Activated CD8-positive, alpha-beta T cell treated with anti-CD3 and anti-CD28 coated beads, Interleukin-2, amount 10 ng/mL, durations not matched to agents 7 days and 5 days (primary cell): ENCODE measurements at regions not wholly inside any gene's neighbourhood (a gene's known extent, or its start where the extent isn't known, plus 50 kb on each side); places are given as distances from the start of the nearest gene placed in this dataset.
A peak's percentile ranks its signal among the peaks of the same experiment; 100 is the strongest.

Source experiments
- ATAC-seq: fragments of 150-1000 bp; cut with Tn5 transposase; one replicate; pipeline ENCODE4 v1.10.0; 2021; ENCODE audit warnings: moderate library complexity
- CTCF ChIA-PET: fragments of 350-600 bp; sonication (Branson Sonifier 250); formaldehyde crosslinking; loops from one replicate; lab custom pipeline; 2021; ENCODE audit warnings: antibody characterized with exemption; lab: Charles Lee
- POLR2A ChIA-PET: fragments of 350-600 bp; sonication (Branson Sonifier 250); formaldehyde crosslinking; loops from one replicate; lab custom pipeline; 2021; ENCODE audit warnings: antibody characterized with exemption; lab: Charles Lee
- DNase-seq: peaks from one replicate; pipeline ENCODE4 v3.0.0-alpha.2; 2020
- H3K27ac Mint-ChIP-seq: one replicate; pipeline ENCODE4 v1.8.0; 2021; ENCODE audit warnings: mild to moderate bottlenecking, mixed read lengths
- H3K27me3 Mint-ChIP-seq: one replicate; pipeline ENCODE4 v1.8.0; 2021; ENCODE audit warnings: low read depth, mixed read lengths
- H3K36me3 Mint-ChIP-seq: one replicate; pipeline ENCODE4 v1.8.0; 2021; ENCODE audit warnings: low read depth, mixed read lengths
- H3K4me1 Mint-ChIP-seq: one replicate; pipeline ENCODE4 v1.8.0; 2021; ENCODE audit warnings: low read depth, mixed read lengths
- H3K4me3 Mint-ChIP-seq: one replicate; pipeline ENCODE4 v1.8.0; 2021; ENCODE audit warnings: mild to moderate bottlenecking, mixed read lengths
- H3K9me3 Mint-ChIP-seq: one replicate; pipeline ENCODE4 v1.8.0; 2022; ENCODE audit warnings: mixed read lengths; ENCODE audit not compliant: insufficient read depth

GRCh38 chr18:27609221-27609620, 424.1 kb upstream of the CHST9 start:
- H3K27me3 Mint-ChIP-seq, result no peaks in the 10 kb centered on the region
- no peak for DNase-seq
- no peaks in the 10 kb centered on the region for H3K36me3 Mint-ChIP-seq
- POLR2A ChIA-PET, result no interaction called here
- ATAC-seq, result no peak
- CTCF ChIA-PET, result interaction anchor here (0.8 to 1.2 kb wide), 2 partner anchors 16 to 17 kb away, joined by 3 to 4 read pairs; no protein-coding TSS in a partner anchor
- no peaks in the 10 kb centered on the region for H3K4me1 Mint-ChIP-seq
- no peak overlapping the region for H3K4me3 Mint-ChIP-seq
- no peaks in the 10 kb centered on the region for H3K9me3 Mint-ChIP-seq
- no peak overlapping the region for H3K27ac Mint-ChIP-seq

- Mint-ChIP-seq H3K9me3 (no peaks in the 10 kb centered on the region), H3K27me3 (no peaks in the 10 kb centered on the region), H3K4me3 (no peak overlapping the region), H3K36me3 (no peaks in the 10 kb centered on the region), H3K27ac (no peak overlapping the region), H3K4me1 (no peaks in the 10 kb centered on the region)
- ChIA-PET CTCF (interaction anchor here (0.8 to 1.2 kb wide), 2 partner anchors 16 to 17 kb away, joined by 3 to 4 read pairs; no protein-coding TSS in a partner anchor), POLR2A (no interaction called here)
- ATAC-seq, result no peak
- DNase-seq, result no peak
Measured at GRCh38 chr18:27608742-27609141, 423.6 kb upstream of the CHST9 start.

- Mint-ChIP-seq H3K4me3 (no peak overlapping the region), H3K4me1 (no peaks in the 10 kb centered on the region), H3K27me3 (no peaks in the 10 kb centered on the region), H3K27ac (no peak overlapping the region), H3K9me3 (no peaks in the 10 kb centered on the region), H3K36me3 (no peaks in the 10 kb centered on the region)
- ATAC-seq, result no peak
- no peak for DNase-seq
- CTCF ChIA-PET, result no interaction called here
- POLR2A ChIA-PET, result no interaction called here
Measured at GRCh38 chr18:27608174-27608573, 423.1 kb upstream of the CHST9 start.

- no peaks in the 10 kb centered on the region for H3K4me1 Mint-ChIP-seq
- no peak overlapping the region for H3K4me3 Mint-ChIP-seq
- DNase-seq (no peak), ATAC-seq (no peak)
- ChIA-PET POLR2A (no interaction called here), CTCF (no interaction called here)
- no peak overlapping the region for H3K27ac Mint-ChIP-seq
- no peaks in the 10 kb centered on the region for H3K36me3 Mint-ChIP-seq
- H3K27me3 Mint-ChIP-seq, result no peaks in the 10 kb centered on the region
- H3K9me3 Mint-ChIP-seq, result no peaks in the 10 kb centered on the region
Measured at GRCh38 chr18:27606741-27607140, 421.6 kb upstream of the CHST9 start.

- no peaks in the 10 kb centered on the region for H3K36me3 Mint-ChIP-seq
Measured at GRCh38 chr18:27605107-27605834, 420.2 kb upstream of the CHST9 start.

GRCh38 chr18:27604583-27604982, 419.5 kb upstream of the CHST9 start:
- Mint-ChIP-seq H3K4me3 (no peak overlapping the region), H3K9me3 (no peaks in the 10 kb centered on the region), H3K4me1 (no peaks in the 10 kb centered on the region), H3K36me3 (no peaks in the 10 kb centered on the region), H3K27me3 (no peaks in the 10 kb centered on the region), H3K27ac (no peak overlapping the region)
- no peak for DNase-seq
- ATAC-seq, result no peak
- ChIA-PET CTCF (interaction anchor here (0.7 to 1.6 kb wide), 3 partner anchors 10 to 12 kb away, joined by 5 to 6 read pairs (median 6); no protein-coding TSS in a partner anchor), POLR2A (no interaction called here)

More at GRCh38 chr18:27605107-27605834, 420.2 kb upstream of the CHST9 start:
- CTCF ChIA-PET, result interaction anchor here (0.7 to 1.6 kb wide), 3 partner anchors 9 to 13 kb away, joined by 5 to 6 read pairs (median 6); no protein-coding TSS in a partner anchor
- POLR2A ChIA-PET, result no interaction called here
- Mint-ChIP-seq H3K9me3 (no peaks in the 10 kb centered on the region), H3K27me3 (no peaks in the 10 kb centered on the region), H3K4me3 (no peak overlapping the region), H3K4me1 (no peaks in the 10 kb centered on the region), H3K27ac (no peak overlapping the region)
- DNase-seq (peak; percentile 36), ATAC-seq (no peak)

- Mint-ChIP-seq H3K4me3 (no peak overlapping the region), H3K9me3 (no peaks in the 10 kb centered on the region), H3K36me3 (no peaks in the 10 kb centered on the region), H3K4me1 (no peaks in the 10 kb centered on the region), H3K27me3 (no peaks in the 10 kb centered on the region), H3K27ac (no peak overlapping the region)
- DNase-seq (no peak), ATAC-seq (no peak)
- CTCF ChIA-PET, result no interaction called here
- POLR2A ChIA-PET, result no interaction called here
Measured at GRCh38 chr18:27602092-27602491, 417.0 kb upstream of the CHST9 start.

GRCh38 chr18:27600245-27600644, 415.1 kb upstream of the CHST9 start:
- ChIA-PET POLR2A (no interaction called here), CTCF (interaction anchor here (0.6 to 2.1 kb wide), 2 partner anchors 378 to 978 kb away, joined by 3 to 8 read pairs; no protein-coding TSS in a partner anchor)
- ATAC-seq (no peak), DNase-seq (no peak)
- no peaks in the 10 kb centered on the region for H3K9me3 Mint-ChIP-seq
- no peaks in the 10 kb centered on the region for H3K4me1 Mint-ChIP-seq
- no peaks in the 10 kb centered on the region for H3K36me3 Mint-ChIP-seq
- no peaks in the 10 kb centered on the region for H3K27me3 Mint-ChIP-seq
- no peak overlapping the region for H3K4me3 Mint-ChIP-seq
- no peak overlapping the region for H3K27ac Mint-ChIP-seq

- Mint-ChIP-seq H3K9me3 (no peaks in the 10 kb centered on the region), H3K27me3 (no peaks in the 10 kb centered on the region), H3K4me1 (no peaks in the 10 kb centered on the region), H3K36me3 (no peaks in the 10 kb centered on the region), H3K4me3 (no peak overlapping the region), H3K27ac (no peak overlapping the region)
- POLR2A ChIA-PET, result no interaction called here
- CTCF ChIA-PET, result interaction anchor here (0.6 to 2.1 kb wide), 4 partner anchors 13 to 978 kb away, joined by 3 to 8 read pairs (median 4); no protein-coding TSS in a partner anchor
- ATAC-seq (peak; percentile 42), DNase-seq (peak; percentile 43)
Measured at GRCh38 chr18:27599202-27599829, 414.2 kb upstream of the CHST9 start.

GRCh38 chr18:27595113-27595838, 410.2 kb upstream of the CHST9 start:
- Mint-ChIP-seq H3K9me3 (no peaks in the 10 kb centered on the region), H3K27me3 (no peaks in the 10 kb centered on the region), H3K4me1 (no peaks in the 10 kb centered on the region), H3K27ac (no peak overlapping the region), H3K4me3 (no peak overlapping the region), H3K36me3 (no peaks in the 10 kb centered on the region)
- ATAC-seq, result no peak
- no peak for DNase-seq
- ChIA-PET CTCF (interaction anchor here (2.1 kb wide), 1 partner anchor 10 kb away, joined by 6 read pairs; no protein-coding TSS in a partner anchor), POLR2A (no interaction called here)

- H3K27me3 Mint-ChIP-seq, result no peaks in the 10 kb centered on the region
- H3K36me3 Mint-ChIP-seq, result no peaks in the 10 kb centered on the region
- ChIA-PET CTCF (interaction anchor here (0.8 kb wide), 1 partner anchor 14 kb away, joined by 4 read pairs; no protein-coding TSS in a partner anchor), POLR2A (no interaction called here)
- peaks cover 10% of the 10 kb centered on the region for H3K9me3 Mint-ChIP-seq
- no peak overlapping the region for H3K4me3 Mint-ChIP-seq
- ATAC-seq, result no peak
- H3K27ac Mint-ChIP-seq, result no peak overlapping the region
- no peak for DNase-seq
- H3K4me1 Mint-ChIP-seq, result no peaks in the 10 kb centered on the region
Measured at GRCh38 chr18:27585602-27586173, 400.6 kb upstream of the CHST9 start.
